ENCODE measurements at regions not wholly inside any gene's neighbourhood (a gene's known extent, or its start where the extent isn't known, plus 50 kb on each side); places are given as distances from the start of the nearest gene placed in this dataset.
A peak's percentile ranks its signal among the peaks of the same experiment; 100 is the strongest.

DNA sequence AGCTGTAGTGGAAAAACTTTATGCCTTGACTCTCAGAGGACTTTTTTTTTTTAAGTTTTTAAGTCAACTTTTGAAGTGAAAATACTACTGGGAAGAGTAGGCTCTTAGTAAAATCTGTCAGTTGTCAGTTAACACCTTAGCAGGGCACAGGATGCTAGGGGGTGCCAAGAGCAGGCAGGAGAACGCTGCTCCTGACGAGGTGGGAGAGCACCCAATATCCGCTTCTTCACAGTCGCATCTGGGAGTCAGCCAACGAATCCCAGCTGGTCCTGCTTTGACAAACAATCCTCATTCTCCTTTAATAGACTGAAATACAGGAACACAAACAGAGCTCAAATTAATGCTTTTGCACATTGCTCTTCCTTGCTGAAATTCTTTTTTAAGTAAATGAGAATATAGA lies 709.5 kb upstream of the ACVR2A start:
- WGBS (ENCODE audit: insufficient coverage): 41% methylated on average over 5 of the region's 5 CpGs
- DNase-seq (ENCODE audit: low read depth in 4 of 6, low spot score in 6 of 6): peak in 2 of 6 donors; percentile 32 to 83

GRCh38 chr2:147133286-147133908 lies 711.4 kb upstream of the ACVR2A start:
- no peak overlapping the region for H3K4me3 ChIP-seq (ENCODE audit: low read depth, low read length)
- no CpG with 5 or more reads among the region's 4 CpGs for WGBS (ENCODE audit: insufficient coverage)
- no peak overlapping the region for H3K27ac ChIP-seq (ENCODE audit: low read depth, low read length)

More for the DNA sequence above, 709.5 kb upstream of the ACVR2A start:
- Histone ChIP-seq H3K4me1 (ENCODE audit: control insufficient read depth, insufficient read depth, low read length) (no peaks in the 10 kb centered on the region), H3K9me3 (ENCODE audit: control insufficient read depth, insufficient read depth, low read length) (no peaks in the 10 kb centered on the region), H3K36me3 (ENCODE audit: control insufficient read depth, insufficient read depth, low read length) (no peaks in the 10 kb centered on the region), H3K27me3 (ENCODE audit: control insufficient read depth, insufficient read depth, low read length) (no peaks in the 10 kb centered on the region), H3K27ac (ENCODE audit: low read depth, low read length) (no peak overlapping the region), H3K4me3 (ENCODE audit: low read depth, low read length) (no peak overlapping the region)

GRCh38 chr2:147125145-147125544 lies 719.7 kb upstream of the ACVR2A start:
- Histone ChIP-seq H3K36me3 (ENCODE audit: control insufficient read depth, insufficient read depth, low read length) (no peaks in the 10 kb centered on the region), H3K4me1 (ENCODE audit: control insufficient read depth, insufficient read depth, low read length) (no peaks in the 10 kb centered on the region)

More at GRCh38 chr2:147133286-147133908, 711.4 kb upstream of the ACVR2A start:
- Histone ChIP-seq H3K36me3 (ENCODE audit: control insufficient read depth, insufficient read depth, low read length) (no peaks in the 10 kb centered on the region), H3K9me3 (ENCODE audit: control insufficient read depth, insufficient read depth, low read length) (no peaks in the 10 kb centered on the region), H3K4me1 (ENCODE audit: control insufficient read depth, insufficient read depth, low read length) (no peaks in the 10 kb centered on the region), H3K27me3 (ENCODE audit: control insufficient read depth, insufficient read depth, low read length) (no peaks in the 10 kb centered on the region)
- DNase-seq (ENCODE audit: low read depth in 4 of 6, low spot score in 6 of 6): peak in 2 of 6 donors; percentile 16 to 50

GRCh38 chr2:147122944-147123343 lies 721.9 kb upstream of the ACVR2A start:
- no peak for DNase-seq (ENCODE audit: low read depth in 4 of 6, low spot score in 6 of 6)
- peaks cover 5% of the 10 kb centered on the region for H3K9me3 ChIP-seq (ENCODE audit: control insufficient read depth, insufficient read depth, low read length)
- H3K27me3 ChIP-seq (ENCODE audit: control insufficient read depth, insufficient read depth, low read length): no peaks in the 10 kb centered on the region
- H3K4me3 ChIP-seq (ENCODE audit: low read depth, low read length): no peak overlapping the region
- H3K36me3 ChIP-seq (ENCODE audit: control insufficient read depth, insufficient read depth, low read length): no peaks in the 10 kb centered on the region
- H3K4me1 ChIP-seq (ENCODE audit: control insufficient read depth, insufficient read depth, low read length): no peaks in the 10 kb centered on the region
- H3K27ac ChIP-seq (ENCODE audit: low read depth, low read length): no peak overlapping the region
- no CpG with 5 or more reads among the region's 3 CpGs for WGBS (ENCODE audit: insufficient coverage)

More at GRCh38 chr2:147125145-147125544, 719.7 kb upstream of the ACVR2A start:
- no peak for DNase-seq (ENCODE audit: low read depth in 4 of 6, low spot score in 6 of 6)
- 100% methylated on average over 2 of the region's 2 CpGs for WGBS (ENCODE audit: insufficient coverage)
- Histone ChIP-seq H3K4me3 (ENCODE audit: low read depth, low read length) (no peak overlapping the region), H3K9me3 (ENCODE audit: control insufficient read depth, insufficient read depth, low read length) (peaks cover 5% of the 10 kb centered on the region), H3K27ac (ENCODE audit: low read depth, low read length) (no peak overlapping the region), H3K27me3 (ENCODE audit: control insufficient read depth, insufficient read depth, low read length) (no peaks in the 10 kb centered on the region)

DNA sequence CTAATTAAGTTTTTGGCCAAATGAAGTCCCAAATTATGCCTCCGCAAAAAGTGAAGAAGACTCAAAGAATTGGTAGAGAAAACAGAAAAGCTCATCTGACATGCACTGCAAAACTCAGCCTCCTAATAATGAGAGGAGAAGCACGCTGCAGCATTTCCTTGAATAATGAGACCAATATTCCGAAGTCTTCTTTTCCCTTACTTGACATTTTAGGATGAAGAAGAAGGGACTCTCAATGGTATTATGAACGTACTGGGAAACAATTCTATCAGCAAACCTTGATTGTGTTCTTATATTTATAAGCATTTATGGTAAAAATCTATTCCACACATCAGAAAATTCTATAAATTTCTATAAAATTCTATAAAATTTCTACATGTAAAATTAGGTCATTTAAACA lies 733.9 kb upstream of the ACVR2A start:
- H3K4me1 ChIP-seq (ENCODE audit: control insufficient read depth, insufficient read depth, low read length): no peaks in the 10 kb centered on the region
- H3K9me3 ChIP-seq (ENCODE audit: control insufficient read depth, insufficient read depth, low read length): peaks cover 1% of the 10 kb centered on the region
- no CpG with 5 or more reads among the region's 4 CpGs for WGBS (ENCODE audit: insufficient coverage)
- H3K27me3 ChIP-seq (ENCODE audit: control insufficient read depth, insufficient read depth, low read length): no peaks in the 10 kb centered on the region
- H3K27ac ChIP-seq (ENCODE audit: low read depth, low read length): no peak overlapping the region
- H3K36me3 ChIP-seq (ENCODE audit: control insufficient read depth, insufficient read depth, low read length): no peaks in the 10 kb centered on the region
- DNase-seq (ENCODE audit: low read depth in 4 of 6, low spot score in 6 of 6): no peak
- no peak overlapping the region for H3K4me3 ChIP-seq (ENCODE audit: low read depth, low read length)

- 0% methylated on average over 2 of the region's 4 CpGs for WGBS (ENCODE audit: insufficient coverage)
These were observed 734.5 kb upstream of the ACVR2A start for GRCh38 chr2:147110317-147110716.

GRCh38 chr2:147109291-147109690 lies 735.5 kb upstream of the ACVR2A start:
- Histone ChIP-seq H3K36me3 (ENCODE audit: control insufficient read depth, insufficient read depth, low read length) (no peaks in the 10 kb centered on the region), H3K4me3 (ENCODE audit: low read depth, low read length) (no peak overlapping the region), H3K4me1 (ENCODE audit: control insufficient read depth, insufficient read depth, low read length) (no peaks in the 10 kb centered on the region), H3K27me3 (ENCODE audit: control insufficient read depth, insufficient read depth, low read length) (no peaks in the 10 kb centered on the region), H3K9me3 (ENCODE audit: control insufficient read depth, insufficient read depth, low read length) (peaks cover 1% of the 10 kb centered on the region), H3K27ac (ENCODE audit: low read depth, low read length) (no peak overlapping the region)
- WGBS (ENCODE audit: insufficient coverage): no CpG with 5 or more reads among the region's 2 CpGs
- peak in 1 of 6 donors; percentile 4 for DNase-seq (ENCODE audit: low read depth in 4 of 6, low spot score in 6 of 6)

More at GRCh38 chr2:147110317-147110716, 734.5 kb upstream of the ACVR2A start:
- peak; percentile 21 to 94 (median 57) for DNase-seq (ENCODE audit: low read depth in 4 of 6, low spot score in 6 of 6)
- no peak overlapping the region for H3K27ac ChIP-seq (ENCODE audit: low read depth, low read length)
- H3K4me3 ChIP-seq (ENCODE audit: low read depth, low read length): no peak overlapping the region
- peaks cover 1% of the 10 kb centered on the region for H3K9me3 ChIP-seq (ENCODE audit: control insufficient read depth, insufficient read depth, low read length)
- no peaks in the 10 kb centered on the region for H3K27me3 ChIP-seq (ENCODE audit: control insufficient read depth, insufficient read depth, low read length)
- H3K36me3 ChIP-seq (ENCODE audit: control insufficient read depth, insufficient read depth, low read length): no peaks in the 10 kb centered on the region
- no peaks in the 10 kb centered on the region for H3K4me1 ChIP-seq (ENCODE audit: control insufficient read depth, insufficient read depth, low read length)

DNA sequence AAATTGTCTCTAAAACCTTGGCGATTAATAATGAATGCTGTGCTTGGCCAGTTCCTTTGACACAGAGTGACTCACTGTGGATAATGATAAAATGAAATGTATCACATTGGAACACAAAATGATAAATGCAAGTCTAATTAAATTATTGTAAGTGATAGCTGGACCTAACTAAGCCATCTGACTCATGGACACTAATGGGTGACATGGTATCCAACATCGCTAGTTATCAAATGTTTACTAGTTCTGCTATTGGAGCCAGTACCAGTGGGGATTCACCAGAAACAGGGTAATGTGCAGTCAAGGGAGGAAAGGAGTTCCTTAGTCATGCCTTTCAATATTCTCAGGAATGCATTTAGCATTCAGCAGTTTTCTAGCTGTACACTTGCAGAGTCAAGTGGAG lies 736.3 kb upstream of the ACVR2A start:
- WGBS (ENCODE audit: insufficient coverage): no CpG with 5 or more reads among the region's 2 CpGs
- H3K9me3 ChIP-seq (ENCODE audit: control insufficient read depth, insufficient read depth, low read length): peaks cover 1% of the 10 kb centered on the region
- H3K36me3 ChIP-seq (ENCODE audit: control insufficient read depth, insufficient read depth, low read length): no peaks in the 10 kb centered on the region
- no peak for DNase-seq (ENCODE audit: low read depth in 4 of 6, low spot score in 6 of 6)
- H3K27ac ChIP-seq (ENCODE audit: low read depth, low read length): no peak overlapping the region
- no peak overlapping the region for H3K4me3 ChIP-seq (ENCODE audit: low read depth, low read length)
- H3K27me3 ChIP-seq (ENCODE audit: control insufficient read depth, insufficient read depth, low read length): no peaks in the 10 kb centered on the region
- no peaks in the 10 kb centered on the region for H3K4me1 ChIP-seq (ENCODE audit: control insufficient read depth, insufficient read depth, low read length)

GRCh38 chr2:147101941-147102790 lies 742.7 kb upstream of the ACVR2A start:
- Histone ChIP-seq H3K27ac (ENCODE audit: low read depth, low read length) (no peak overlapping the region), H3K9me3 (ENCODE audit: control insufficient read depth, insufficient read depth, low read length) (no peaks in the 10 kb centered on the region), H3K36me3 (ENCODE audit: control insufficient read depth, insufficient read depth, low read length) (no peaks in the 10 kb centered on the region), H3K4me1 (ENCODE audit: control insufficient read depth, insufficient read depth, low read length) (no peaks in the 10 kb centered on the region), H3K27me3 (ENCODE audit: control insufficient read depth, insufficient read depth, low read length) (no peaks in the 10 kb centered on the region), H3K4me3 (ENCODE audit: low read depth, low read length) (no peak overlapping the region)
- 90% methylated on average over 2 of the region's 5 CpGs for WGBS (ENCODE audit: insufficient coverage)
- DNase-seq (ENCODE audit: low read depth in 4 of 6, low spot score in 6 of 6): no peak
